ENCODE measurements at regions not wholly inside any gene's neighbourhood (a gene's known extent, or its start where the extent isn't known, plus 50 kb on each side); places are given as distances from the start of the nearest gene placed in this dataset.
"Not testable (repeated sequence)": the region's sequence is repeated elsewhere in the genome, so short reads cannot be mapped to it uniquely, and the experiment has no call there.

DNA sequence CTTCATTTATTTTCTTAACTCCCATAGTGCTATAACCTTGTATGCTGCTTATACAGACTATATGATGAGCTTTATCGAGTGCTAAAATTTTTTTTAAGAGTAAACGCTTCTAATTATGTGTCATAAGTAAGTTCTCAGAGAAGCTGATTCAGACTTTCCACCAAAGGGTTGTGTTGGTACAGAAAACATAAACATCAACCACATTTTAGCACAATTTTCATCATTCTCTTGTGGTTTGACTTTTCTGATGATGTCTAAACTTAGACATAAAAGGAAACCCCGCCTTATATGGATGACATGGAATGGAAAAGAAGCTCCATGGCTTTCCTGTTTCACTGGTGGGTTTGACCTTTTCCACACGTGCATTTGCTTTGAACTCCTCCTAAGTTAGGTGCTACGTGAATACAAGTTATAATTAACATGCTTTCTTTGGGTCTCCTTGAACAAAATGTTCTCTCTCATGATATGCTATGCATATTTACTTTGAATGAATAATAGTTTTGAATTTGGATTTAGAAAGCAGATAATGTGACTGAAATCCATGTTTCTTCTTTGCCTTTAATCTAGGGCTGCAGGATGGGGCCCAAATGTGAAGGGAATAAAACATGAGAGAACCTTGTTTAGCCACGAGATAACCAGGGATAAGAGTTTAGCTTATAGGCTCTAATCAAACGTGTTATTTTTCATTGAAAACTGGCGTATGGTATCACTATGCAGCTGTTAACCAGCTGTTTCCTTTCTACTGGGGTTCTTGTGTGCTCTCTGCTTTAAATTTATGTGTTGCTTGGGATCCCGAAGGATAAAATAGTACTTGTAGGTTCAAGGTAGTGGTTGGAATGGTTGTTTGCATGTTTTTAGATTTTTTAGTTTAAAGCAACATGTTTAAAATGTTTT is 127.1 kb upstream of the AHI1 start:
- Mint-ChIP-seq H3K36me3 (peaks cover 45% of the 10 kb centered on the region), H3K4me1 (peaks cover 36% of the 10 kb centered on the region), H3K4me3 (peak overlapping the region; percentile 12), H3K27me3 (no peaks in the 10 kb centered on the region), H3K9me3 (peaks cover 27% of the 10 kb centered on the region), H3K27ac (peak overlapping the region; percentile 92)
- DNase-seq: peak; percentile 30

- peaks cover 45% of the 10 kb centered on the region for H3K36me3 Mint-ChIP-seq
- DNase-seq, H3K27me3 Mint-ChIP-seq, H3K4me3 Mint-ChIP-seq: not testable (repeated sequence)
- H3K9me3 Mint-ChIP-seq: peaks cover 27% of the 10 kb centered on the region
- H3K4me1 Mint-ChIP-seq: peaks cover 30% of the 10 kb centered on the region
- peak overlapping the region; percentile 92 for H3K27ac Mint-ChIP-seq
Measured at GRCh38 chr6:135626001-135626400, 128.5 kb upstream of the AHI1 start.

GRCh38 chr6:135627092-135627715 is 129.7 kb upstream of the AHI1 start:
- Mint-ChIP-seq H3K36me3 (peaks cover 43% of the 10 kb centered on the region), H3K4me3 (no peak overlapping the region), H3K27me3 (peaks cover 3% of the 10 kb centered on the region), H3K27ac (no peak overlapping the region), H3K9me3 (peaks cover 25% of the 10 kb centered on the region), H3K4me1 (peaks cover 30% of the 10 kb centered on the region)
- DNase-seq: no peak

DNA sequence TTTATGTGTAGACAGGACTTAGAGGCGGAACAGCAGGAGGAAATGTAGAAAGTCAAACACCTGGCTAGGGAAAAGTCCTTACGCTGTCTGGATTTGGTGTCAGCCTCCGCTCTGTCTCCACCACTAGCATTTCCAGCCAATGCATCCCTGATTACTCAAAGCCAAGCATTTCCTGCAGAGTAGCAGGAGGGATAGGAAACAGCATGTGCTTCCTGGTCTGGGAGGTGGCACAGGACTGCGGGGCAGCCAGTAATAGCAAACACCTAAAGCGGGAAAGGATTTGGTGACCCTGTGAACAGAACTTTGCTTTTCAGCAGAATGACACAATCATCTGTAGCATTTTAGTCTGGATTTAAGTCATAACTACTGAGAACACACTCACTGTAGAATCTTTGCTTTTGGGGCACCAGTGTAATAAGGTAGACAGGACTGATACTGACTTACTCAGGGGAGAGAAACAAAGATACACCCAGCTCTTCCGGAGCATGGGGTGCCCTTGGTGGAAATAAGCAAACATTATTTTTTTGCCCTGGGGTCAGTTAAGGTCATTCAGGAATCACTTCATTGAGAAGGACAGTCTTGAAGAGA is 133.3 kb upstream of the AHI1 start:
- H3K36me3 Mint-ChIP-seq: peaks cover 15% of the 10 kb centered on the region

GRCh38 chr6:135631821-135632220 is 134.3 kb upstream of the AHI1 start:
- peaks cover 6% of the 10 kb centered on the region for H3K36me3 Mint-ChIP-seq
- no peak overlapping the region for H3K27ac Mint-ChIP-seq
- peaks cover 23% of the 10 kb centered on the region for H3K27me3 Mint-ChIP-seq
- DNase-seq: no peak
- H3K4me1 Mint-ChIP-seq: peaks cover 7% of the 10 kb centered on the region
- peaks cover 7% of the 10 kb centered on the region for H3K9me3 Mint-ChIP-seq
- H3K4me3 Mint-ChIP-seq: no peak overlapping the region

More for the DNA sequence above, 133.3 kb upstream of the AHI1 start:
- H3K4me1 Mint-ChIP-seq: peaks cover 10% of the 10 kb centered on the region
- H3K9me3 Mint-ChIP-seq: peaks cover 15% of the 10 kb centered on the region
- DNase-seq: no peak
- peaks cover 19% of the 10 kb centered on the region for H3K27me3 Mint-ChIP-seq
- H3K4me3 Mint-ChIP-seq: no peak overlapping the region
- no peak overlapping the region for H3K27ac Mint-ChIP-seq

DNA sequence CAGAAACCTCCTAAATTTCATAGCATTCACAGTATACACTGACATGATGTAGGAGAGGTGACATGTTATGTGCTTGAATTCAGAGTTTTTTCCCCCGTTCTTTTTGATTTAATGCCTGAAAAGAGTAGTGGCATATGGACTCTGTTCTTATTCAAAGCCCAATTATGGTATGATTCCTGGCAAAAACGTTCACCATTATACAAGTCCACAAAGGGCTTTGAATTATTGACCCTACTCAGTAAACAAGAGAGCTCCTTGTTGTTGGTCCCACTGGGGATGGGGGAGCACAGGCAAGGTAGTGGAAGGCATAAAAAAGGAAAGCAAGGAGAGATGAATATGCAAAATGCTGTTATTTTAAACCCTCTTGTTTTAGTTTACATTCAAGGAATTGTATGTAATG is 136.0 kb upstream of the AHI1 start:
- peaks cover 4% of the 10 kb centered on the region for H3K9me3 Mint-ChIP-seq
- H3K36me3 Mint-ChIP-seq: peaks cover 2% of the 10 kb centered on the region
- H3K4me3 Mint-ChIP-seq: no peak overlapping the region
- H3K4me1 Mint-ChIP-seq: peaks cover 9% of the 10 kb centered on the region
- H3K27me3 Mint-ChIP-seq: peaks cover 23% of the 10 kb centered on the region
- DNase-seq: no peak
- no peak overlapping the region for H3K27ac Mint-ChIP-seq

DNA sequence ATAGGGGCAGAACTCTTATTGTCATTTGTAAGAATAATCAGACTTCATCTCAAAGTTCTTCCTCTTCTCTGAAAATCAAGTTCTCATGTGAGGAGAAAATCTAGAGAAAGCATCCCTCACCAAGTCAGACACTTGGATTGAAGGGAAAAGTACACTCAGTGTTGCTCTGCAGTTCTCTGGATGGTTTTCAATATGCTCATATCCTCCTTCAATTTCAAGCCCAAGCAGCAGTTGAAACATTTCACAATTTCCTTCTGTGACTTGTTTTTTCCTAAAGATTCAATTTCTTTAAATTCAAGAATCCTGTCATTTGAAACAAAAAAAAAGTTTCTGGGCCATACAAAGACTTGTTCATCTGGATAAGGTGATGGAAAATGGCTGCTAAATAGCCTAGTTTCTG is 140.2 kb upstream of the AHI1 start:
- H3K36me3 Mint-ChIP-seq: peaks cover 12% of the 10 kb centered on the region
- peaks cover 13% of the 10 kb centered on the region for H3K9me3 Mint-ChIP-seq
- no peak overlapping the region for H3K4me3 Mint-ChIP-seq
- peaks cover 19% of the 10 kb centered on the region for H3K4me1 Mint-ChIP-seq
- no peak for DNase-seq
- peaks cover 26% of the 10 kb centered on the region for H3K27me3 Mint-ChIP-seq
- peak overlapping the region; percentile 14 for H3K27ac Mint-ChIP-seq

DNA sequence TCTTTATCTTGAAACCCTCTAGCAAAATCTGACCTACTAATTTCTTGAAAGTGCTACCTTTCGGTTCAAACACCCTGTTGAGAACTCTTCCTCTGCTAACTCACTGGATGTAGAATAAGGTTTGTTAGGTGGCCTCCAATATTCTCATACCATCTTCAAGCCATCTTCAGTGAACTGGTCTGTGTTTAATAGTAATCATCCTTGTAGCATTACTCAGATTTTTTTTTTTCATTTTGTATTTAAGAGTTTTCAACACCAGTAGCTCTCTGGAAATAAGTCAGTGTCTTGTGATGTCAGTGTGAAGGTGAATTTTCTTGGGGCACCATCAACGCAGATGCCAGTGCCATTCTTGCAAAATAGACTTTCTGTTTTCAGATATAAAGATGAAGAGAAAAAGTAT is 140.6 kb upstream of the AHI1 start:
- peaks cover 13% of the 10 kb centered on the region for H3K9me3 Mint-ChIP-seq
- peaks cover 16% of the 10 kb centered on the region for H3K36me3 Mint-ChIP-seq
- H3K4me1 Mint-ChIP-seq: peaks cover 21% of the 10 kb centered on the region
- DNase-seq: no peak
- no peak overlapping the region for H3K27ac Mint-ChIP-seq
- peaks cover 26% of the 10 kb centered on the region for H3K27me3 Mint-ChIP-seq
- no peak overlapping the region for H3K4me3 Mint-ChIP-seq

- H3K36me3 Mint-ChIP-seq: peaks cover 16% of the 10 kb centered on the region
- peaks cover 22% of the 10 kb centered on the region for H3K4me1 Mint-ChIP-seq
- H3K27me3 Mint-ChIP-seq: peaks cover 11% of the 10 kb centered on the region
- H3K9me3 Mint-ChIP-seq: peaks cover 8% of the 10 kb centered on the region
- H3K27ac Mint-ChIP-seq: peak overlapping the region; percentile 17
- no peak for DNase-seq
- no peak overlapping the region for H3K4me3 Mint-ChIP-seq
Measured at GRCh38 chr6:135640048-135640447, 142.5 kb upstream of the AHI1 start.

DNA sequence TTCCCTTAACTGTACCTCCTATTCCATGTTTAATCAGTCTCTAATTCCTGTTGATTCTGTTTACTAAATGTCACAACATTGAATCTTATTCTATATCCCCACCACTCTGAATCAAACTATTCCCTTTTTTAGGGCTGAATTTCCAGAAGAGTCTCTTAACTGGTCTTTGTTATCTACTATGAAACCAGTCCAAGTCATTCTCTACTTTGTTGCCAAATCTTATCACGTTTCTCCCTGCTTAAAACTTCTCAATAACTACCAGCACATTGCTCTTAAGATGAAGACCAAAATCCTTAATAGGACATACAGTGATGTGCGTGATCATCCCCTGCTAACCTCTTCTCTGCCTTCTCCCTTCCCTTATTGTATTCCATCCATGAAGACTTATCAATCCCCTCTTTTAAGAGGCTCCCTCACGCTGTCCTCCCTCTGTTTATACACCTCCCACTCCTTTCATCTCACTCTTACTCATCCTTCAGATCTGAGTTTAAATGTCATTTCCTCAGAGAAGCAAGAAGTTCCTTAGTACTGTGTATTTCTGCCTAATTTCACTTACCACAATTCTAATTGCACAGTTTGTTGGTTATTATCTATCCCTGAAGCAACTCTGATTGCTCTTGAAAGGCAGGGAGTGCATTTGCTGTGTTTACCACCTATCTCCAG is 143.0 kb upstream of the AHI1 start:
- H3K27me3 Mint-ChIP-seq: peaks cover 11% of the 10 kb centered on the region
- no peak for DNase-seq
- H3K4me1 Mint-ChIP-seq: peaks cover 22% of the 10 kb centered on the region
- peak overlapping the region; percentile 1 for H3K4me3 Mint-ChIP-seq
- peaks cover 8% of the 10 kb centered on the region for H3K9me3 Mint-ChIP-seq
- H3K27ac Mint-ChIP-seq: peak overlapping the region; percentile 17
- peaks cover 16% of the 10 kb centered on the region for H3K36me3 Mint-ChIP-seq

GRCh38 chr6:135642912-135643311 is 145.4 kb upstream of the AHI1 start:
- peaks cover 19% of the 10 kb centered on the region for H3K9me3 Mint-ChIP-seq
- H3K27ac Mint-ChIP-seq: no peak overlapping the region
- peaks cover 6% of the 10 kb centered on the region for H3K27me3 Mint-ChIP-seq
- H3K4me3 Mint-ChIP-seq: no peak overlapping the region
- peaks cover 36% of the 10 kb centered on the region for H3K4me1 Mint-ChIP-seq
- peaks cover 31% of the 10 kb centered on the region for H3K36me3 Mint-ChIP-seq
- no peak for DNase-seq

DNA sequence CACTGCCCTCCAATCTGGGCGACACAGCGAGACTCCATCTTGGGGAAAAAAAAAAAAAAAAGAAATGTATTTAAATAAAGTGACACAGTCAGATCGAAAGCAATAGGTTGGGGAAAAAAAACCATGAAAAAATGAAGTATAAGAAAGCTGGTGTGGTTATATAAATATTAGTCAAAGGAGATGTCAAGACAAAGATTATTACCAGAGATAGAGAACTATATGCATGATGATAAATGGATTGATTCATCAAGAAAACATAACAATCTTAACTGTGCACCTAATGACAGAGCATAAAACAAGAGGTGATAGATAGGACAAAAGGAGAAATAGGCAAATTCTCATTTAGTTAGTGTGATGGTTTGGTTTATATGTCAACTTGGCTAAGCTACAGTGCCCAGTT is 146.9 kb upstream of the AHI1 start:
- H3K36me3 Mint-ChIP-seq: peaks cover 40% of the 10 kb centered on the region
- peaks cover 6% of the 10 kb centered on the region for H3K27me3 Mint-ChIP-seq
- no peak overlapping the region for H3K4me3 Mint-ChIP-seq
- peaks cover 35% of the 10 kb centered on the region for H3K4me1 Mint-ChIP-seq
- no peak overlapping the region for H3K27ac Mint-ChIP-seq
- DNase-seq: no peak
- peaks cover 30% of the 10 kb centered on the region for H3K9me3 Mint-ChIP-seq

- H3K4me3 Mint-ChIP-seq: no peak overlapping the region
- peak overlapping the region; percentile 34 for H3K27ac Mint-ChIP-seq
- no peaks in the 10 kb centered on the region for H3K27me3 Mint-ChIP-seq
- H3K36me3 Mint-ChIP-seq: peaks cover 52% of the 10 kb centered on the region
- H3K4me1 Mint-ChIP-seq: peaks cover 30% of the 10 kb centered on the region
- peak; percentile 9 for DNase-seq
- H3K9me3 Mint-ChIP-seq: peaks cover 38% of the 10 kb centered on the region
Measured at GRCh38 chr6:135647521-135647920, 150.0 kb upstream of the AHI1 start.

DNA sequence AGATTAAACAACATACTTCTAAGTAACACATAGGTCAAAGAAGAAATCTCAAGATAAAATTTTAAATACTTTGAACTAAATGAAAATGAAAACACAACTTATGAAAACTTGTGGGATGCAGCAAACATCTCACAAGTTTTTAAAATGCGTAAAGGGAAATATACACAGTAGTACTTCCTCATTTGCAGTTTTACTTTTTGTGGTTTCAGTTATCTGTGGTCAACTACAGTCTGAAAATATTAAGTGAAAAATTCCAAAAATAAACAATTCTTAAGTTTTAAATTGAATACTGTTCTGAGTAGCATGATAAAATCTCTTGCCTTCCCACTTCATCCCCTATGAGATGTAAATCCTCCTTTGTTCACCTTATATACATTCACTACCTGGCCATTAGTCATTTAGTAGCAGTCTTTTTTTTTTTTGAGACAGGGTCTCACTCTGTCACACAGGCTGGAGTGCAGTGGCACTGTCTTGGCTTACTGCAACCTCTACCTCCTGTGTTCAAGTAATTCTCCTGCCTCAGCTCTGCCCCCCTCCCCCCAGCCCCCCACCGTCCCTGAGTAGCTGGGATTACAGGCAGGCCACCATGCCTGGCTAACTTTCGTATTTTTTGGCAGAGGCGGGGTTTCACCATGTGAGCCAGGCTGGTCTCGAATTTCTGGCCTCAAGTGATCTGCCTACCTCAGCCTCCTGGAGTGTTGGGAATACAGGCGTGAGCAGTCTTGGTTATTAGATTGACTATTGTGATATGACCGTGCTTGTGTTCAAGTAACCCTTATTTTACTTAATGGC is 154.6 kb upstream of the AHI1 start:
- no peak for DNase-seq
- H3K27ac Mint-ChIP-seq: peak overlapping the region; percentile 68
- H3K36me3 Mint-ChIP-seq: peaks cover 36% of the 10 kb centered on the region
- no peak overlapping the region for H3K4me3 Mint-ChIP-seq
- H3K4me1 Mint-ChIP-seq: peaks cover 16% of the 10 kb centered on the region
- no peaks in the 10 kb centered on the region for H3K27me3 Mint-ChIP-seq
- peaks cover 46% of the 10 kb centered on the region for H3K9me3 Mint-ChIP-seq

All from activated naive CD8-positive, alpha-beta T cell treated with anti-CD3 and anti-CD28 coated beads for 36 hours (primary cell).